Activated B cell treated with CpG ODN at 0.5 μM for 24 hours (primary cell): ENCODE measurements at regions not wholly inside any gene's neighbourhood (a gene's known extent, or its start where the extent isn't known, plus 50 kb on each side); places are given as distances from the start of the nearest gene placed in this dataset.

ENCODE experiments used
- ATAC-seq: fragments of 200-7000 bp; cut with Tn5 transposase; one replicate; pipeline ENCODE4 v1.10.0; 2021; ENCODE audit warnings: low read depth, mild to moderate bottlenecking, moderate library complexity
- CTCF ChIA-PET: fragments of 350-600 bp; sonication (Branson Sonifier 250); formaldehyde crosslinking; loops from one replicate; lab custom pipeline; 2021; ENCODE audit warnings: antibody characterized with exemption; lab: Charles Lee
- POLR2A ChIA-PET: fragments of 350-600 bp; sonication (Branson Sonifier 250); formaldehyde crosslinking; loops from one replicate; lab custom pipeline; 2021; ENCODE audit warnings: antibody characterized with exemption; lab: Charles Lee
- DNase-seq: peaks from one replicate; pipeline ENCODE4 v3.0.0; 2022
- H3K27ac Mint-ChIP-seq: one replicate; pipeline ENCODE4 v1.8.0; 2020; ENCODE audit warnings: mixed read lengths
- H3K27me3 Mint-ChIP-seq: one replicate; pipeline ENCODE4 v1.8.0; 2021; ENCODE audit warnings: mixed read lengths
- H3K36me3 Mint-ChIP-seq: one replicate; pipeline ENCODE4 v1.8.0; 2021; ENCODE audit warnings: low read depth, mixed read lengths
- H3K4me1 Mint-ChIP-seq: one replicate; pipeline ENCODE4 v1.8.0; 2021; ENCODE audit warnings: mixed read lengths
- H3K4me3 Mint-ChIP-seq: one replicate; pipeline ENCODE4 v1.8.0; 2020; ENCODE audit warnings: mild to moderate bottlenecking, mixed read lengths
- H3K9me3 Mint-ChIP-seq: one replicate; pipeline ENCODE4 v1.8.0; 2020; ENCODE audit warnings: mixed read lengths
- intact Hi-C: fragments of 100-400 bp; cut with micrococcal nuclease; formaldehyde crosslinking; loops from one replicate; pipeline ENCODE4 v1.15.1; 2024
- TF ChIP-seq, protein P1 (sequence below): fragments of 200-600 bp; IDR thresholded peaks from one replicate; pipeline ENCODE4 v1.8.0; 2022; ENCODE audit warnings: antibody characterized with exemption, mild to moderate bottlenecking

DNA sequence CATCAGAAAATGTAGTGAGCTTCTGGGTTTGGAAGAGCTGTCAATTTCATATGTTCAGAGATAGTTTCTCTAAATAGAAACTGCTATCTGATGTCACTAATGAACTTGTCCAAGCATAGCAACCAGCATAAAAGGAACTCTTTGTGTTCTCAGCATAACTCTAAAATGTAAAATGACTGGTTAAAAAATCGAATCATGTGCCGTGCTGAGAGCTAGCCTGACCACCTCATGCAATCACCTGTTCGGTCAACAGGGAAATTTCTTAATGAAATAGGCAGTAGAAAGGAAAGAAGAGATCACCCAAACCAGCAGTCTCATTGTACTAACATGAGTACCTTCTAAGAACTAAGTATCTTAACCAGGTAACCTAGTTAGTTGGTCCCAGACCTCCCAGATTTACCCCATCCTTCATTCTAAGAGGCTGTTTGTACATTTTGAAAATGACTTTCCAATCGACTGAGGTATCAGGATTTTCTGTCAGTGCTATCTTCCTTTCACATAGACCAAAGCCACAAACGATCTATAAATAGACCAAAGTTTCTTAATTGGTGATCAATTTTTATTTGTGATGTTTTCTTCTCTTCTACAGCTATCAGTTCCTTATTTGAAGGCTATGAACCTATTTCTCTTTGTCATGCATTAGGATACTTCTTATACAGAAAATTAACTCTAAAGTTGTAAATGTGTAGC lies 147.3 kb downstream of the TLR5 start:
- POLR2A ChIA-PET = interaction anchor here (0.7 kb wide), 1 partner anchor 197 kb away, joined by 3 read pairs; no protein-coding TSS in a partner anchor
- Mint-ChIP-seq H3K9me3 (no peaks in the 10 kb centered on the region), H3K27me3 (no peaks in the 10 kb centered on the region), H3K27ac (no peak overlapping the region), H3K4me3 (no peak overlapping the region), H3K4me1 (no peaks in the 10 kb centered on the region), H3K36me3 (peaks cover 60% of the 10 kb centered on the region)
- intact Hi-C loops = no loop called here
- CTCF ChIA-PET = no interaction called here
- DNase-seq = no peak
- TF ChIP-seq, protein P1, sequence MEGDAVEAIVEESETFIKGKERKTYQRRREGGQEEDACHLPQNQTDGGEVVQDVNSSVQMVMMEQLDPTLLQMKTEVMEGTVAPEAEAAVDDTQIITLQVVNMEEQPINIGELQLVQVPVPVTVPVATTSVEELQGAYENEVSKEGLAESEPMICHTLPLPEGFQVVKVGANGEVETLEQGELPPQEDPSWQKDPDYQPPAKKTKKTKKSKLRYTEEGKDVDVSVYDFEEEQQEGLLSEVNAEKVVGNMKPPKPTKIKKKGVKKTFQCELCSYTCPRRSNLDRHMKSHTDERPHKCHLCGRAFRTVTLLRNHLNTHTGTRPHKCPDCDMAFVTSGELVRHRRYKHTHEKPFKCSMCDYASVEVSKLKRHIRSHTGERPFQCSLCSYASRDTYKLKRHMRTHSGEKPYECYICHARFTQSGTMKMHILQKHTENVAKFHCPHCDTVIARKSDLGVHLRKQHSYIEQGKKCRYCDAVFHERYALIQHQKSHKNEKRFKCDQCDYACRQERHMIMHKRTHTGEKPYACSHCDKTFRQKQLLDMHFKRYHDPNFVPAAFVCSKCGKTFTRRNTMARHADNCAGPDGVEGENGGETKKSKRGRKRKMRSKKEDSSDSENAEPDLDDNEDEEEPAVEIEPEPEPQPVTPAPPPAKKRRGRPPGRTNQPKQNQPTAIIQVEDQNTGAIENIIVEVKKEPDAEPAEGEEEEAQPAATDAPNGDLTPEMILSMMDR = no peak
- ATAC-seq = no peak

DNA sequence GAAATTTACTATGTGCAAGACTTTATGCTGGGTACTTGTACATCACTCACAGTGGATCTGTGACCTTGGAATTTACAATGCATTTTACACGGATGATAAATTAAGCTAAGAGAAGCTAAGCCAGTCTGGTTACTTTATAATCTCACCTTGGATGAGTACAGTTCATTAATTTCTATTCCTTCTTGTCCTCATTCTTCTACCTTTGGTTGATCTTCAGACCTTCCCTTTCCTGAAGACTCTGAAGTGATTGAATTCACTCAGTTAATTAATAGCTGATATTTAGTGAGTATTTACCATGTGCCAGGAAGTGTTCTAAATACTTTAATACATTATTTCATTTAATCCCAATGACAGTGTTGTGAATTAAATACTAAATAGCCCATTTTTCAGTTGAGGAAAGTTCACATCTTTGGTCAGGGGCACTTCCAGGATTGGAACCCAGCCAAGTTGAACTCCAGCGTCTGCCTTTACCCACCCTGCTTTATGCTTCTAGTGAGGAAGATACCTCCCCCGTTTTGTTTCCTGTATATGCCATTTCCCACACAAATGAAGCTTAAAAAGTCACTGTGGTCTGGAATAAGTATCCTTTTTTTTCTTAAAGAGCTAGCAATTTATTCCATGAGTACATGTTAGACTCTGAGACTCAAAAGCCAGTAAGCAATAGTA lies 146.6 kb downstream of the TLR5 start:
- ChIA-PET POLR2A (interaction anchor here (0.7 kb wide), 1 partner anchor 198 kb away, joined by 3 read pairs; no protein-coding TSS in a partner anchor), CTCF (interaction anchor here (0.9 kb wide), 1 partner anchor 14 kb away, joined by 3 read pairs; no protein-coding TSS in a partner anchor)
- no peaks in the 10 kb centered on the region for H3K4me1 Mint-ChIP-seq
- no peaks in the 10 kb centered on the region for H3K27me3 Mint-ChIP-seq
- H3K36me3 Mint-ChIP-seq = peaks cover 59% of the 10 kb centered on the region
- H3K9me3 Mint-ChIP-seq = no peaks in the 10 kb centered on the region
- TF ChIP-seq, protein P1 = no peak
- no peak for DNase-seq
- intact Hi-C loops = no loop called here
- ATAC-seq = no peak
- H3K27ac Mint-ChIP-seq = no peak overlapping the region
- H3K4me3 Mint-ChIP-seq = no peak overlapping the region

DNA sequence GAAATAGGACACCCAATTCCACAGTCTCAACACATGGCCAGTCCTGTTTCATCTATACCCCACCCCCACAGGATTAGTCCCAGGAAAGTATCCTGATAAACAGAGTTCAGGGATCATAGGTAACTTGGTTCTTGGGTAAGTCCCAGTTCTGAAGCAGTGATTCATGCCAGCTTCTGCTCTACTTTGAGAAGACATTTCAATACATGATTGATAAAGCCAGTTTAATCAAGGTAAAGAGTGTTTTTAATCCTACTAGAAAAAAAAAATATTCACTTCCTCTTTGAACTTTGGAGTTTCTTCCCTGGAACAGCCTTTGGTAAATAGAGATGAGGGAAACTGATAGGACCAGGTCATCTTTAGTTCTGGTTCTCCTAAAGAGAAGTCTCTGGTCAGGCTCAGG lies 142.4 kb downstream of the TLR5 start:
- POLR2A ChIA-PET = no interaction called here
- DNase-seq = no peak
- no peak for ATAC-seq
- H3K9me3 Mint-ChIP-seq = no peaks in the 10 kb centered on the region
- intact Hi-C loops = no loop called here
- peaks cover 66% of the 10 kb centered on the region for H3K36me3 Mint-ChIP-seq
- TF ChIP-seq, protein P1 = no peak
- no peaks in the 10 kb centered on the region for H3K27me3 Mint-ChIP-seq
- H3K4me3 Mint-ChIP-seq = no peak overlapping the region
- CTCF ChIA-PET = no interaction called here
- no peaks in the 10 kb centered on the region for H3K4me1 Mint-ChIP-seq
- no peak overlapping the region for H3K27ac Mint-ChIP-seq

DNA sequence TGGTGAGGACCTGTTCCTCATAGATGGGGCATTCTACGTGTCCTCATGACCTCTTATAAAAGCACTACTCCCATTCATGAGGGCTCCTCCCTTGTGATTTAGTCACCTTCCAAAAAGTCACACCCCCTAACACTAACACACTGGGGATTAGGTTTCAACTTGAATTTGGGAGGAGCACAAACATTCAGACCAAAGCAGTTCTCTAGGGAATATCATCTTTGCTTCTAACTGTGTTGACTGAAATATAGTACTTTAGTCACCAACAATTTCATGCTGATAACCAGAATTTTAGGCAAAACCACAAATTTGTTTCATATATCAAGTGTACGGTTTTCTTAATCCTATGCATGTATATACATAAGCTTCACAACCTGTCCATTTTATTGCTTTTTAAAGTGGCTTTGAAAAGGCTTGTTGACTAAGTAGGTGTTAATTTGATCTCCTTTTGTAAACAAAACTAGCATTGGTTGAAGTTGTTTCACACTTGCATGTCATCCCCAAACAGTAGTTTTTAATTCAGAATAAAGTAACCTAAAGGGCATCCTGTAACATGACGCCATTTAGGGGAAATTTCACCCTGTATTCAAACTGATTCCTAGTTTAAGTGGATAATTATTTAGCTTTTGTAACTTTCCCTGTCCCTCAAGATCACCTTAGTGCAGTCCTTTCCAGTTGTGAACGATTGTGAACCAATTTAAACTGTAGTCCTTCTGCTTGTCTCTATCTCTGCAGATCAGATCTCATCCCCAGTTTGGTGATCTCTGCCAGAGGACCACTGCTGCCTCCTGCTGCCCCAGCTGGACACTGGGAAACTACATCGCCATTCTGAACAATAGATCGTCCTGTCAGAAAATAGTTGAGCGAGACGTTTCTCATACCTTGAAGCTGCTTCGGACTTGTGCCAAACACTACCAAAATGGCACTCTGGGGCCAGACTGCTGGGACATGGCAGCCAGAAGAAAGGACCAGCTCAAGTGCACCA lies 141.1 kb downstream of the TLR5 start:
- no peak overlapping the region for H3K27ac Mint-ChIP-seq
- intact Hi-C loops = loop anchor here (1.0 kb wide), 1 partner anchor 264 kb away; no protein-coding TSS in a partner anchor
- H3K36me3 Mint-ChIP-seq = peaks cover 66% of the 10 kb centered on the region
- ATAC-seq = no peak
- DNase-seq = no peak
- no peaks in the 10 kb centered on the region for H3K4me1 Mint-ChIP-seq
- H3K27me3 Mint-ChIP-seq = no peaks in the 10 kb centered on the region
- POLR2A ChIA-PET = no interaction called here
- no peaks in the 10 kb centered on the region for H3K9me3 Mint-ChIP-seq
- H3K4me3 Mint-ChIP-seq = no peak overlapping the region
- CTCF ChIA-PET = no interaction called here
- TF ChIP-seq, protein P1 = no peak
